RWPE2 (cell line): ENCODE measurements at regions not wholly inside any gene's neighbourhood (a gene's known extent, or its start where the extent isn't known, plus 50 kb on each side); places are given as distances from the start of the nearest gene placed in this dataset.

Source experiments
- ATAC-seq: fragments of 200-7000 bp; cut with Tn5 transposase; 3 replicates; pipeline ENCODE4 v1.9.1; 2021; ENCODE audit warnings: low read depth
- DNase-seq: peaks from one replicate; pipeline ENCODE4 v3.0.0-alpha.2; 2020; ENCODE audit warnings: low spot score
- H3K27ac ChIP-seq: fragments of 450-650 bp; 2 replicates; pipeline ENCODE4 v1.5.1; 2017; ENCODE audit warnings: mild to moderate bottlenecking; ENCODE audit not compliant: poor library complexity, severe bottlenecking
- H3K27me3 ChIP-seq: fragments of 250-450 bp; sonication (Bioruptor Pico); 2 replicates; pipeline ENCODE4 v1.5.1; 2021; ENCODE audit warnings: mild to moderate bottlenecking, moderate library complexity; ENCODE audit not compliant: insufficient read depth, poor library complexity, severe bottlenecking
- H3K36me3 ChIP-seq: fragments of 250-450 bp; sonication (Bioruptor Pico); 2 replicates; pipeline ENCODE4 v1.5.1; 2020; ENCODE audit warnings: low read depth, mild to moderate bottlenecking, moderate library complexity
- H3K4me1 ChIP-seq: fragments of 250-450 bp; sonication (Bioruptor Pico); 2 replicates; pipeline ENCODE4 v1.5.1; 2021; ENCODE audit warnings: mild to moderate bottlenecking, moderate library complexity; ENCODE audit not compliant: insufficient read depth, poor library complexity, severe bottlenecking
- H3K4me3 ChIP-seq: fragments of 250-450 bp; sonication (Bioruptor Pico); 2 replicates; pipeline ENCODE4 v1.5.1; 2021; ENCODE audit warnings: mild to moderate bottlenecking, moderate library complexity; ENCODE audit not compliant: severe bottlenecking
- H3K9me3 ChIP-seq: fragments of 250-450 bp; sonication (Bioruptor Pico); 2 replicates; pipeline ENCODE4 v1.5.1; 2021; ENCODE audit warnings: mild to moderate bottlenecking, moderate library complexity; ENCODE audit not compliant: severe bottlenecking
- TF ChIP-seq, protein P1 (sequence below): fragments of 450-650 bp; IDR thresholded peaks from one replicate; pipeline ENCODE4 v1.5.1; 2017; ENCODE audit warnings: mild to moderate bottlenecking, moderate library complexity; ENCODE audit not compliant: poor library complexity, severe bottlenecking

DNA sequence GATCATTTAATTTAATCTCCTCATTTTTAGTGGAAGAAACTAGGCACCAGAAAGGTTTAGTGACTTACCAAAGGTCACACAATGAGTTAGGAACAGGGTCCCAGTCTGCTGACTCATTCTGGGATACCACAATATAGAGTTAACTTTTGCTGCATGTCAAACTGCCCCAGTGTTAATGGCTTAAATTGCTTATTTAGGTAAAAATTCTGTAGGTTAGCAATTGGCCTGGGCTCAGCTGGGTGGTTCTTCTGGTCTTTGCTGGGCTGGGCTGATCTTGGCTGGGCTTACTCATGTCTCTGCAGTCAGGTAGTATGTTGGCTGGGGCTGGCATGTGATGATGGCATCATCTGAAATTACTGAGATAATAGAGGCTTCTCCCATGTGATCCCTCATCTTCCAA is 111.6 kb downstream of the EMX2 start:
- TF ChIP-seq, protein P1, sequence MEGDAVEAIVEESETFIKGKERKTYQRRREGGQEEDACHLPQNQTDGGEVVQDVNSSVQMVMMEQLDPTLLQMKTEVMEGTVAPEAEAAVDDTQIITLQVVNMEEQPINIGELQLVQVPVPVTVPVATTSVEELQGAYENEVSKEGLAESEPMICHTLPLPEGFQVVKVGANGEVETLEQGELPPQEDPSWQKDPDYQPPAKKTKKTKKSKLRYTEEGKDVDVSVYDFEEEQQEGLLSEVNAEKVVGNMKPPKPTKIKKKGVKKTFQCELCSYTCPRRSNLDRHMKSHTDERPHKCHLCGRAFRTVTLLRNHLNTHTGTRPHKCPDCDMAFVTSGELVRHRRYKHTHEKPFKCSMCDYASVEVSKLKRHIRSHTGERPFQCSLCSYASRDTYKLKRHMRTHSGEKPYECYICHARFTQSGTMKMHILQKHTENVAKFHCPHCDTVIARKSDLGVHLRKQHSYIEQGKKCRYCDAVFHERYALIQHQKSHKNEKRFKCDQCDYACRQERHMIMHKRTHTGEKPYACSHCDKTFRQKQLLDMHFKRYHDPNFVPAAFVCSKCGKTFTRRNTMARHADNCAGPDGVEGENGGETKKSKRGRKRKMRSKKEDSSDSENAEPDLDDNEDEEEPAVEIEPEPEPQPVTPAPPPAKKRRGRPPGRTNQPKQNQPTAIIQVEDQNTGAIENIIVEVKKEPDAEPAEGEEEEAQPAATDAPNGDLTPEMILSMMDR: no peak
- H3K4me3 ChIP-seq: no peak overlapping the region
- H3K27me3 ChIP-seq: no peaks in the 10 kb centered on the region
- H3K36me3 ChIP-seq: no peaks in the 10 kb centered on the region
- no peak overlapping the region for H3K27ac ChIP-seq
- ATAC-seq (no peak), DNase-seq (no peak)
- peaks cover 9% of the 10 kb centered on the region for H3K4me1 ChIP-seq
- H3K9me3 ChIP-seq: peaks cover 5% of the 10 kb centered on the region

DNA sequence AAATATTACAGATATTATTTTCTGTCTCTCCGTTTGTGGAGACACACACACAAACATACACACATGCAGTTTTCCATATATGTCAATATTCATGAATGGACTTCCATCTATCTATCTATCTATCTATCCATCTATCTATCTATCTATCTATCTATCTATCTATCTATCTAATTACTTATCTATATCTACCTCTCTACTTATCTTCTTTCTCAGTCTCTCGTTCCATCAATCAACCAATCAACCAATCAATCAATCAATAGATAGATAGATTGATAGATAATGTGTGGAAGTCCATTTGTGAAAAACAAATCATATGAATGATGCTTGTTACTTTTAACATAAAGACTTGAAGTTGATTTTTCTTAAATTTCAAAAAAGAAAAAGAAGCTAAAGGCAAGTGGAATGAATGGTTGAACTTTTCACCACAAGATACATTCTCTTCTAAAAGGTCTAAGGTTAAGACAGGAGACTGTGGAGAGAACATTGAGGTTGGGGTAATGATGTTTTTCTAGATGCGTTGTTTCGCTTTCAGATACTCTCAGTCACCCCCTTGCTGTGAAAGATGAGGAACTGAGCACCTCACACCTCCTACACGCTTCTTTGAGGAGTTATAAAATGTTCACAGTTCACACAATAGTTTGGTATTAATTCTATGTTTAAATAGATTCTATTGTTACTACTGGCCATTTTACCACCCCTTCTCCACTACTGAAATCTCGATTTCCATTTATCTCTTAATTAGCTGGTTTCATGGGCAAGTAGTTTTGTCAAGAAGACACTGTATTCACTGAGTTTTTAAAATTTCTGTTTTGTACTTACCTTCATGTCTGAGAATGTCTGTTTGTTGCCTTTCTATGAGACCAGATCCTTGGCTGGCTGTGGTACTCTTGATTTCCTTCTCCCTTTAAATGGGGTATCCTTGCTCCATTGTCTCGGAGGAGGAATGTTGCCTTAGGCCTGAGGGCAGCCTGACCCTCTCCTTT is 114.1 kb downstream of the EMX2 start:
- ATAC-seq: no peak
- TF ChIP-seq, protein P1: no peak

DNA sequence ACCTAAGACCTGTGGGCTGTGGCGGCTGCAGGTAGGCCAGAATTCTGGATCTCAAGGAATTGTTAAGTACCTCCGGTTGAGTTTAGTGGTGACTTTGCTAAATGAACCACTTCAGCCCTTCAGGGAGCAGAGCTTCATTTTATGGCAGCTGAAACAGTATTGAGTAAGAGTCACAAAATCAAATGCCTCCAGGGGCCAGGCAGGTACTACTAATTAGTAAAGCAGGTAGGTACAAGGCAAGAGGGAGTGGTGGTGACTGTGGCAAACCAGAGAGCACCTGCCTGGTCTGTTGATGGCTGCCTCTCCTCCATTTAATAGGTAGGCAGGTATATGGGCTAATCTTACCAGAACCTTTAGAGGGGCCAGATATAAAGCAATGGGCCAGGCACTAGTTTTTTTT is 118.8 kb downstream of the EMX2 start:
- ATAC-seq: no peak
- TF ChIP-seq, protein P1: no peak

More for the DNA sequence above, 114.1 kb downstream of the EMX2 start:
- no peaks in the 10 kb centered on the region for H3K36me3 ChIP-seq
- H3K27ac ChIP-seq: no peak overlapping the region
- no peak for DNase-seq
- no peaks in the 10 kb centered on the region for H3K27me3 ChIP-seq
- peaks cover 9% of the 10 kb centered on the region for H3K4me1 ChIP-seq
- no peak overlapping the region for H3K4me3 ChIP-seq
- H3K9me3 ChIP-seq: peaks cover 5% of the 10 kb centered on the region

DNA sequence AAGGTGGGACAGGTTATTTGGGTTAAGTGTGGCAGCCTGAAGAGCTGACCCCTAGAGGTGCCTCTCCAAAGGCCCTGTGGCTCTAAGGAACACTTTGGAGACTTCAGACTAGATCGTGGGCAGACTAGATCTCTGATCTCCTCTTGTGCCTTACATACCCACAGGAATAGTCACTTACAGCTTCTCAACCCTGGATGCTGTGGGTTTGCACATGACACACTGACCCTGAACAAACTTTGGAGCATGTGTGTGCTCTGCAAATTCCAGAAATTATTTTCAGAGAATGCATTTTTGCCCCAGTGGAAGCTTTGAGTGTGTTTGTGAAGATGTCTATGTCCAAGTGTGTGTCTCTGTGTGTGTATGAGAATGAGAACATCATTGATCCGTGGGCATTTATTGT is 119.6 kb downstream of the EMX2 start:
- ATAC-seq: no peak

More for the DNA sequence above, 118.8 kb downstream of the EMX2 start:
- Histone ChIP-seq H3K27ac (no peak overlapping the region), H3K4me3 (no peak overlapping the region), H3K9me3 (no peaks in the 10 kb centered on the region), H3K4me1 (no peaks in the 10 kb centered on the region), H3K27me3 (no peaks in the 10 kb centered on the region), H3K36me3 (no peaks in the 10 kb centered on the region)
- DNase-seq: no peak

More for the DNA sequence above, 119.6 kb downstream of the EMX2 start:
- Histone ChIP-seq H3K9me3 (no peaks in the 10 kb centered on the region), H3K4me3 (no peak overlapping the region), H3K27me3 (no peaks in the 10 kb centered on the region), H3K27ac (no peak overlapping the region), H3K36me3 (no peaks in the 10 kb centered on the region), H3K4me1 (no peaks in the 10 kb centered on the region)
- no peak for DNase-seq
- TF ChIP-seq, protein P1: no peak
